ENCODE measurements at regions not wholly inside any gene's neighbourhood (a gene's known extent, or its start where the extent isn't known, plus 50 kb on each side); places are given as distances from the start of the nearest gene placed in this dataset.
A peak's percentile ranks its signal among the peaks of the same experiment; 100 is the strongest.

DNA sequence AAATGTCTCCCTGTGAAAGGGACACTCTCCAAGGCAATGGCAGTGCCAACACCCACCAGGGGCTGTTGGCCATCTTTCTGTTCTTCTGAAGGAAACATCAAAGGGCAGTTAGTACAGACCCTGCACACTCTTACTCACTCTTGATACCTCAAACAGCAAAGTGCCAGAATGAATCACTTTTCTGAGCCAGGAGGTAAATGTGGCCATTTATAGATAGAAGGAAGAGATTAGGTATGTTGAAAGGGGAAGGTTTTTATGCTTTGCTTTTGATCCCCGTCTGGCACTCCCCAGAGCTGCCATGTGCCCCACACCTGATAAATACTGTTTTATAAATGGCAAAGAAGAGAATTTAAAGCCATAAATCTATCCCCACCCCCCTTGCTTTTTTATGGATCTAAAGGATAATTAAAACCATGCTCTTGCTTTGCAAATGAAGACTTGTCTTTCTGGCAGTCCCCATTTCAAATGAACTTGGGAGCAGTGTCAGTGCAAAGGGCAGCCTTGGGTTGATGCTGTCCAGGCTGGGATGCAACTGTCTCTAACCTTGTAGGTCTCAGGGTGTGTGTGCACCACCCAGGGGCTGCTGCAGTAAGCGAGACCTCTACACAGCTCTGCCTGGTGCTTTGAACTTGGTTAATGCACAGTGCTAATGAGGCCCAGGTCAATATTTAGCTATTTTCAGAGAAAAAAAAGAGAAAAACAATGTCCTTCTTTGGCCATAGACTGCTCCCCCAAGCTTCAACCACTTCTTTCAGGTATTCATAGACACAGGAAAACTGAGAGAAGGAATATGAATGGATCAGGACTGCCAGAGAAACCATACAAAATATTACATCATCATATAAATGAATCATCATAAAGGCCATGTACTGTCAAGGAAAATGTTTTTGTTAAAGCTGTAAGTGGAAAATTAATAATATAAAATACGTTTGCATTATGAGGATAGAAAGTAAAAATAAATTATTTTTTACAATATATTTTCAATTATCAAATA lies 207.5 kb downstream of the ETS1 start:
- DNase-seq (ENCODE audit: low read depth, low spot score) (no peak), FAIRE-seq (no peak), ATAC-seq (peak; percentile 28)
- BruUV-seq (replicated peaks), result no TSS peak
- RAD21 ChIA-PET (ENCODE audit: unreplicated experiment), result no interaction called here
- H3K9ac ChIP-seq (ENCODE audit: control insufficient read depth, insufficient read depth, low read length), result no peak overlapping the region
- H2AFZ ChIP-seq (ENCODE audit: control insufficient read depth, low read depth, low read length), result no peak overlapping the region
- POLR2A ChIA-PET, result no interaction called here
- no peaks in the 10 kb centered on the region for H3K79me2 ChIP-seq (ENCODE audit: control insufficient read depth, insufficient read depth, low read length)
- SMC1A ChIA-PET (ENCODE audit: uncharacterized antibody, unreplicated experiment), result interaction anchor here (0.9 to 1.5 kb wide), 2 partner anchors 12 to 193 kb away, joined by 4 read pairs; no protein-coding TSS in a partner anchor
- intact Hi-C loops (cut with micrococcal nuclease; ENCODE audit: unreplicated experiment), result no loop called here
- WGBS (ENCODE audit: insufficient coverage, insufficient replicate concordance, low lambda C conversion rate, missing lambda C conversion rate), result 35% methylated on average over 3 of the region's 3 CpGs
- no peaks in the 10 kb centered on the region for H3K27me3 ChIP-seq (replicated peaks in 1 of 2; ENCODE audit: control insufficient read depth in 2 of 2, insufficient read depth in 2 of 2, low read length in 1 of 2)
- H3K4me1 ChIP-seq (ENCODE audit: control insufficient read depth, insufficient read depth, low read length), result no peaks in the 10 kb centered on the region
- H3K4me2 ChIP-seq (ENCODE audit: control insufficient read depth, insufficient read depth), result no peak overlapping the region
- no peak for TF ChIP-seq MTA3 (IDR thresholded peaks at IDR 0.05; ENCODE audit: borderline replicate concordance, low read length)
- TF ChIP-seq TAF1 (IDR thresholded peaks at IDR 0.05; ENCODE audit: borderline replicate concordance, low read depth, low read length), result no peak
- TF ChIP-seq CREB1 (IDR thresholded peaks at IDR 0.05; ENCODE audit: low read depth), result no peak
- peak; percentile 70; the same call in 1 of the 2 replicates for TF ChIP-seq TCF7 (IDR thresholded peaks at IDR 0.05; ENCODE audit: borderline replicate concordance)
- no peak for TF ChIP-seq MLLT1 (IDR thresholded peaks at IDR 0.05)
- no peak for TF ChIP-seq BCL11A (IDR thresholded peaks at IDR 0.05; ENCODE audit: low read depth, low read length)
- no peak for TF ChIP-seq SPI1 (IDR thresholded peaks at IDR 0.05; ENCODE audit: borderline replicate concordance, insufficient read depth, low read depth, low read length)
- no peaks in the 10 kb centered on the region for H3K36me3 ChIP-seq (ENCODE audit: control insufficient read depth in 2 of 2, insufficient read depth in 2 of 2, low read length in 1 of 2)
- no peaks in the 10 kb centered on the region; the same call in 1 of the 3 replicates for H3K9me3 ChIP-seq (replicated peaks; ENCODE audit: control insufficient read depth, insufficient read depth, low read length)
- H3K4me3 ChIP-seq, result no peak overlapping the region
- CTCF ChIA-PET, result no interaction called here
- no peaks in the 10 kb centered on the region for H4K20me1 ChIP-seq (ENCODE audit: control insufficient read depth, insufficient read depth)
- no peak overlapping the region for H3K27ac ChIP-seq (ENCODE audit: control insufficient read depth, insufficient read depth)
- in situ Hi-C loops (cut with MboI), result no loop called here

All from GM12878 (cell line).